COLO668 (cell line): ENCODE measurements at regions not wholly inside any gene's neighbourhood (a gene's known extent, or its start where the extent isn't known, plus 50 kb on each side); places are given as distances from the start of the nearest gene placed in this dataset.
"Not testable (repeated sequence)": the region's sequence is repeated elsewhere in the genome, so short reads cannot be mapped to it uniquely, and the experiment has no call there.

Experiments
- DNase-seq: peaks from one replicate; lab custom pipeline; 2025; ENCODE audit not compliant: unreplicated experiment; lab: John Stamatoyannopoulos, UW

DNA sequence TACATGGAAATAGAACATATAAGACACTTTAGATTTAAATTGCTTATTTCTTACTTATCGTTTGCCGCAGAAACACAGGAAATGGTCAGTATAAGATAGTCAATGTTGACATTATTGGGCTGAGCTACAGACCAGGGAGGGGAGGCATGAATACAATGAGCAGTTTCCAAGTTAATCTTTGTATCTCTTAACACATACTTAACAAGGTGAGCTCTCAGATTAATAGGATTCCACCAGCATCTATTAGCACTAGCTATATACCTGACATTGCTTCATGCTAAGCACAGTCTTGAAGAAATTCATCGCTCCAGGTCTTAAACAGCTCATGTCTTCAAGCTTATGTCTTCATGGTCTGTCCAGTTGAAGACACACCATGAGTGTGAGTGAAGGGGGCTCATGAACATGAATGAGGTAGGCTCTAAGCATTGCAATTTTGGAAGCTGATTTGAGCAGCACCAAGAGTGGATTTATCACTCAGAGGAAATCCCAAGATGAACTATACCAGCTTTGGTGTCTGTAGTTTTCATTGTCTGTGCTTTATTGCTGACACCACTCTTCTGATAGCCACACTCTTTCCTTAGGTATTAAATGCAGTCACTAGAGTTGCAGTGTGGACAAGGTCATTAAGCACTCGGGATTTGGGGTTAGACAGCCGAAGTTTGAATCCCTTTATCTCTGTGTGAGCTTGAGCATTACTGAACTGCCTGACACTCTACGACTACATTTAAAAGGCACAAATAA is 359.3 kb upstream of the EPHA4 start:
- no peak for DNase-seq

DNA sequence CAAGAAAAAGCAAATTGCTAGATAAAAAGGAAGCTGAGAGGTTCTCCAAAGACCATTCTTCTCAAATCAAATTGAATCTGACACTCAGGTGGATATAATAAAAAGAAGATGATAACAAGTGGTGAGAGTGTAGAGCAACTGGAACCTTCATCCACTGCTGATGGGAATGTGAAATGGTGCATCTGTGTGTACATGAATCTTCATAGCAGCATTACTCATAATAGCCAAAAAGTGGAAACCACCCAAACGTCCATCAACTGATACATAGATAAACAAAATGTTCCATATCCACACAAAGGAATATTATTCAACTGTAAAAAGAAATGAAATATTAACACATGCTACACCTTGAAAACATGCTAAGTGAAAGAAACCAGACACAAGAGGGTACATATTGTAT is 357.2 kb upstream of the EPHA4 start:
- no peak for DNase-seq

GRCh38 chr2:221926327-221926726 is 354.2 kb upstream of the EPHA4 start:
- no peak for DNase-seq

DNA sequence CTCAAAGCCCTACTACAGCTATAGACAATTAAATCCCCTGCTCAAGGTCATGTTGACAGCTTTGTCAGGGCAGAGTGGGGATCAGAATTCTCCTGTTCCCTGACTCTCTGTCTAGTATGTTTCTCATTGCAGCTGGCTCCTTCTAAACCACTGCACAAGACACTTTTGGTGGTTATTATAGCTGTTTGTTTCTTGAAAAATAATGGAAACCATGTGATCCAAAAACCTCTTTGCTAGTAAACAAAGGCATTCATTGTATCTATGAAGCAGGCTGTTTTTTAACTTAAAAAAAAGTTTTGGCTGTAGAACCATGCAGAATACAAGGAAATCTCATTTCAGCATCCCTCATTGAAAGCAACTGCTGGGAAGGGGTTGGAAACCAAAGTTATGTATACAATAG is 352.5 kb upstream of the EPHA4 start:
- no peak for DNase-seq

- no peak for DNase-seq
These were observed 343.8 kb upstream of the EPHA4 start for GRCh38 chr2:221915926-221916325.

DNA sequence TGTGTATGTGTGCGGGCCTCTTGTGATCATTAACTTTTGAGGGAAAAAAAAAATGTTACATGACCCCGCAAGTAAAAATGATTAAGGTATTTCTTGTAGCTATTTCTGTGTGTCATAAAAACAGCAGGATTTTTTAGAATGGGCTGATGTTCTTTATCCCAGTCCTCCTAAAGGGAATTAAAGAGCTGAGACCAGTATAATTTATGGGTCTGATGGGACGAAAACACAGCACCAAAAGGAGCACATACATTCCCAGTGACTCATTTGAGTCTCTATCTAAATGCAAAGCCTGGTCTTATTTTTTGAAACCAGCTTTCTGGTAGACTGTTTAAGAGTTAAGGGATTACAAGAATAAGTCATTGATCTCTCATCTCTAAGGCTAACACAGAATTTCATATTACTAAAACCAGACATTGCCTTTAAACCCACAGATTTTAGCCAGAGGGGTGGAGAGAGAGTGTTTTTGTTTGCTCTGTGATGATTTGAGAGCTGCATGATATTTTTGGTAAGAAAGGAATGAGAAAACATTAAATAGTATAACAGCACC is 342.3 kb upstream of the EPHA4 start:
- no peak for DNase-seq

- no peak for DNase-seq
These were observed 339.8 kb upstream of the EPHA4 start for GRCh38 chr2:221911890-221912289.

GRCh38 chr2:221911321-221911720 is 339.2 kb upstream of the EPHA4 start:
- no peak for DNase-seq

DNA sequence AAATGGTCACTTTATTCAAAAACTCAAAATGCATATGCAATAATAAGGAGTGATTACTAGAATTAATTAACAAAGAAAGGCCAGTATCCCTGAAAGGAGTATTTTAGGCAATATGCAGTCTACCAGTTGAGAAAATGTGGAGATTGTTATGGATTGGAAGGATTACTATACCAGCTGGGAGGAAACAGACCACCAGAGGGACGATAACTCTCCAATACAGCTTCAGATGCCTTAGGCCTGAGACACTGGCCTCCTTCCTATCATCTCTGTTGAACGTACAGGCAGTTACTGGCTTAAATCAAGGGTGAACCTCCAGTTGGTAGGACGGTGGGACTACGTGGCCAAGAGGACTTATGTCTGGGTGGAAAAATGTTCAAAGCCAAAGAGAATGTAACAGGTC is 336.4 kb upstream of the EPHA4 start:
- DNase-seq = no peak

DNA sequence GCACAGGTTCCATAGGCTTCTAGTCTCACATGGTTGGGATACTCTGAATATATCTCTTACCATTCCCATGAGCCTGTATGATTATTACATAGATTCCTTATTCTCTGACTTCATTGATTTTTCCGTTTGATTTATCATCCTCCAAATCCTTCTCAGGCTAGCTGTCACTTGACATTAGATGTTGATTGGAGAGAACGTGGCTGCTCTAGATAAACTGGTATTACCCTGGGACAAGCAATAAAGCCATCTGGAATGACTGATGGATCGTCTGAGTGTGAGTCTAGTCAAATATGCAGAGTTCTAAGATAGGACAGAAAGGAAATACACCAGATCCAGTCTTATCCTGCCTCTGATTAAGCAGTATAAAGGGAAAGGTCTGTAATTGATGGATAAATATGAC is 325.6 kb upstream of the EPHA4 start:
- DNase-seq = no peak

DNA sequence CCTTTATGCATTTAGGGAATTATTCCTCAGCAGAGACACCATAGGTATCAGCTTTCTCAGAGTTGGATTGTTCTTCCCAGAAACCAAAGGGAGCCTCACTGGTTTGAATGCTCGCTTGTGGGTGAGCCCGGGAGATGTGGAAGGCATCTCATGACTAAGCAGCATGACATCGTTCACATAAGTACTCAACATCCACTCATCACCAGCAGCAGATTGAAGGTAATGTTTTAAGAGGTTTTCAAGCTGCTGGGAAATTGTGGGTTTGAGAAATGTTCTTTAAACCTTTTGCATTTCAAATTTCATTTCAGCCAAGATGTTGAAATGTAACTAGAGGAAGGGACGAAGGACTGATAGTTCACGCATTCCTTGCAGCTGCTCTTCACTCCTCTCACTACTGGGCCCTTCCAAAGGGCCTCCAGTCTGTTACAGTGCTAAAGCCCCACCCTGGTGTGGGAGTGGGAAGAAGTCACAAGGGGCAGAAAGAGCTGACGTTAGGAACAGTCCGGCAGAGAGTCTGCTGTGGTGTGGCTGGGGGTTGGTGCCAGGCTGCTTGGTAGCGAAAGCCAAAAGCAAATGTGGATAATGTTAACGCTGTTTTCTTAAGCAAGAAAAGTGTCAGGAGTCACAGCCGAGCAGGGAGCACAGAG is 324.5 kb upstream of the EPHA4 start:
- no peak for DNase-seq

- no peak for DNase-seq
These were observed 323.4 kb upstream of the EPHA4 start for GRCh38 chr2:221895366-221896121.

DNA sequence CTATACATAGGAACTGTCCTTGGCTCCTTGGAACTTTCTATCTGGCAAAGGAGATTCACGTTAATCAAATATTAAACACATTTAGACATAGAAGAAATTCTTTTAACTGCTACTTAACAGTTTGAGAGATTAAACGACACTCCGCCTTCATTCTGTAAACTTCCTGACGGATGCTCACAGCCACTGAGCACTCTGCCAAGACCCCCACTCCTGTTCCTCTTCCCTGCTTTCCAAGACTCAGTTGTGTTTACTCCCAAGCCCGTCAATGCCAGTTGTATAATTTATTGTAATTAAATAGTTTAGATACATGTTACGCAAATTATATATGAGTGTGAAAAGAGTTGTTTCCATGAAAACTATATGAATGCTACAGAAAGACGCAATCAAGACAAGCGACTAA is 321.4 kb upstream of the EPHA4 start:
- DNase-seq = no peak

DNA sequence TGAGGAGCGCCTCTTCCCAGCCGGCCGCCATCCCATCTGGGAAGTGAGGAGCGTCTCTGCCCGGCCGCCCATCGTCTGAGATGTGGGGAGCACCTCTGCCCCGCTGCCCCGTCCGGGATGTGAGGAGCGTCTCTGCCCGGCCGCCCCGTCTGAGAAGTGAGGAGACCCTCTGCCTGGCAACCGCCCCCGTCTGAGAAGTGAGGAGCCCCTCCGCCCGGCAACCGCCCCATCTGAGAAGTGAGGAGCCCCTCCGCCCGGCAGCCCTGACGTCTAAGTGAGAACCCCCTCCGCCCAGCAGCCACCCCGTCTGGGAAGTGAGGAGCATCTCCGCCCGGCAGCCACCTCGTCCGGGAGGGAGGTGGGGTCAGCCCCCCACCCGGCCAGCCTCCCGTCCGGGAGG is 319.9 kb upstream of the EPHA4 start:
- DNase-seq = not testable (repeated sequence)

- no peak for DNase-seq
These were observed 311.9 kb upstream of the EPHA4 start for GRCh38 chr2:221883976-221884375.

- no peak for DNase-seq
These were observed 303.9 kb upstream of the EPHA4 start for GRCh38 chr2:221876016-221876415.

- no peak for DNase-seq
These were observed 302.3 kb upstream of the EPHA4 start for GRCh38 chr2:221874444-221874843.

- DNase-seq = no peak
These were observed 285.6 kb upstream of the EPHA4 start for GRCh38 chr2:221857719-221858118.

GRCh38 chr2:221853297-221853696 is 281.2 kb upstream of the EPHA4 start:
- no peak for DNase-seq

DNA sequence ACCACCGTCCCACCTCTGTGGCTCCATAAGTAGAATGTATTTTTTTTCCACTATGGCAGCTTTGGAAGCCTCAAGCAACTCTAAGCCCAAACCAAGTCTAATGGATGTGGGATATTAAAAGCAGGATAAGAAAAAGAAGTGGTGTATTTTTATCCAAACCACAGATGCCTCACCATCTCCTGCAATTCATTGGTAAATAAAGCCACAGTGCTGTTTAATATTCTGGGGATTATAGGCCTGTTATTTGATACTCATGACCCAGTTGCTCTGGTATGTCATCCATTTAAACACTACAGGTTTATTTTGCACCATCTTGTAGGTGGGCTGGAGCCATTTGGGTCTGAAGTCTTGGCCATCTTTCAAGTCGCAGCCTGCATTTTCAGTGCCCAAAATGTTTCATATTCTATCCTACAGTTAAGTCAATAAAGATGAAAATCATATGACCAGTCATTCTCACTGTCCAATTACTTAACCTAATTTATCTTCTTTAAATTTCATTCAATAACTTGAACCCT is 279.5 kb upstream of the EPHA4 start:
- DNase-seq = no peak

- DNase-seq = no peak
These were observed 278.0 kb upstream of the EPHA4 start for GRCh38 chr2:221850076-221850475.

- DNase-seq = no peak
These were observed 276.2 kb upstream of the EPHA4 start for GRCh38 chr2:221848286-221848685.
